Neural progenitor cell (in vitro differentiated cells): ENCODE measurements at regions not wholly inside any gene's neighbourhood (a gene's known extent, or its start where the extent isn't known, plus 50 kb on each side); places are given as distances from the start of the nearest gene placed in this dataset.

Experiments
- EZH2 ChIP-seq: fragments of 200-600 bp; sonication (generic); IDR thresholded peaks from 2 replicates; pipeline ENCODE4 v1.6.1; 2017; ENCODE audit warnings: antibody characterized with exemption, mild to moderate bottlenecking, moderate library complexity
- TF ChIP-seq, protein P1 (sequence below): fragments of 200-600 bp; sonication (generic); IDR thresholded peaks from 2 replicates; pipeline ENCODE4 v1.5.1; 2017; ENCODE audit warnings: antibody characterized with exemption, mild to moderate bottlenecking

DNA sequence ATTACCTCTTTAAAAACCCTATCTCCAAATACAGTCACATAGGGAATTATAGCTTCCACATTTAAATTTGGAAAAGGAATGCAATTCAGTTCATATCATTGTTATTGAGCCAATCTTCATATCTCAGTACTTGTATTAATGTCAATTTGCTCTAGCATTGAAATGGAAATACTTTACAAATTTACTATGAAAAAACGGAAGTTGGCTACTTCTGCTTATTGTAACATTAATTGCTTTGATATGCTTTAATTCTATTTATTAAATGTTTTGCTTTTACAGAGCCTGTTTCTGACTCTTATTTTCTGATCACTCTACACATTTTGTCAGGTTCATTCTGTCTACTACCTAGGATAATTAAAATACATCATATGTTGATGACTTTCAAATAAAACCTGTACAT, 412.6 kb downstream of the KCNJ3 start:
- TF ChIP-seq EZH2 = no peak
- TF ChIP-seq, protein P1, sequence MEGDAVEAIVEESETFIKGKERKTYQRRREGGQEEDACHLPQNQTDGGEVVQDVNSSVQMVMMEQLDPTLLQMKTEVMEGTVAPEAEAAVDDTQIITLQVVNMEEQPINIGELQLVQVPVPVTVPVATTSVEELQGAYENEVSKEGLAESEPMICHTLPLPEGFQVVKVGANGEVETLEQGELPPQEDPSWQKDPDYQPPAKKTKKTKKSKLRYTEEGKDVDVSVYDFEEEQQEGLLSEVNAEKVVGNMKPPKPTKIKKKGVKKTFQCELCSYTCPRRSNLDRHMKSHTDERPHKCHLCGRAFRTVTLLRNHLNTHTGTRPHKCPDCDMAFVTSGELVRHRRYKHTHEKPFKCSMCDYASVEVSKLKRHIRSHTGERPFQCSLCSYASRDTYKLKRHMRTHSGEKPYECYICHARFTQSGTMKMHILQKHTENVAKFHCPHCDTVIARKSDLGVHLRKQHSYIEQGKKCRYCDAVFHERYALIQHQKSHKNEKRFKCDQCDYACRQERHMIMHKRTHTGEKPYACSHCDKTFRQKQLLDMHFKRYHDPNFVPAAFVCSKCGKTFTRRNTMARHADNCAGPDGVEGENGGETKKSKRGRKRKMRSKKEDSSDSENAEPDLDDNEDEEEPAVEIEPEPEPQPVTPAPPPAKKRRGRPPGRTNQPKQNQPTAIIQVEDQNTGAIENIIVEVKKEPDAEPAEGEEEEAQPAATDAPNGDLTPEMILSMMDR = no peak
